ENCODE measurements at regions not wholly inside any gene's neighbourhood (a gene's known extent, or its start where the extent isn't known, plus 50 kb on each side); places are given as distances from the start of the nearest gene placed in this dataset.
A peak's percentile ranks its signal among the peaks of the same experiment; 100 is the strongest.

DNA sequence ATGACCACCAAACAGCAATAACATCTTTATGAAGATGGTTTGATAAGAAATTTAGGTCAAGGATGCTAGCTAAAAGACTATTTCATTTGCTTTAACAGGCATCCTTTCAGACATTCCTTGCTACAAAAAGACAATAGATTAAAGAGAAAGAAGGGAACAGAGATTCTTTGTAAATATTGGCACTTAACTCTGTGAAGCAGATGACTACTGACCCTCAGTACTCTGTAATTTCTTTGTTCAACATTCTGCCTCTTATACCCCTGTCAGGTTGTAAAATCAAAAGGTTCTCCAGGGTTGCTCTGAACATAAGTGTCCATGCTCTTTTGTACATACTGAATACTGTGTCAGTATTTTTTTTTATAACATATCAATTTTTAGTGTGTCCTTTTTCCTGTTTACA is 610.6 kb upstream of the GRAMD2B start:
- DNase-seq = no peak

DNA sequence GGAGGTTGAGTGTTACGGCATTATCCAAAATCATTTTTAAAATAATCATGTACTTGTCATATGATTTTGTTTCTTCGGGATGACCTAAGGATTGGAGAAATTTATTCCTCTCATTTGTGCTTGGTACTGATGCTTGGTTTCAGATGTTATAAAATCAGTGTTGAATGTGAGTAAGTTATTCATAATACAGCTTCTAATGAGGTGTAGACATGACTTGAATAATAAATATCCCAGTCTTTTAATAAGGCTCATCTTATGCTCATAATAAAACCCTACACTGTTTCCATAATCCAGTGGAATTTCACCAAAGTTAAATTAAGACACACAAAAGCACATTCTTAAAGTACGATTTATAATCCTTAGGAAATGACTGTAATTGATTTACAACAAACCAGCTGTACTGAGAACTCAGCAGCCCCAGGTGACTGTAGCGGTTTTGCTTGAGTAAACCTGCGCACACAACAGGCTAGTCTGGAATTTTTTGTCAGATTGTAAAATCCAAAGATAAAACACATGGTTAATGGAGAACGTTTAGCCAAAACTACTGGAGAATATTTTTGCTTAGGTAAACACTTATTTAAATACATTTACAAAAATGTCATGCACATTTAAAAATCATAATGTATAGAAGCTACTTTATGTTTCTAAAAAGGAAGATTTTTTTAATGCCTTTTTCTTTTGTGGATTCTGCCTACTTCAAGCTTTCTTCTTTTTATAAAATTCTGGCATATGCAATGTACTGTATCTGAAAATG is 609.8 kb upstream of the GRAMD2B start:
- no peak for DNase-seq

DNA sequence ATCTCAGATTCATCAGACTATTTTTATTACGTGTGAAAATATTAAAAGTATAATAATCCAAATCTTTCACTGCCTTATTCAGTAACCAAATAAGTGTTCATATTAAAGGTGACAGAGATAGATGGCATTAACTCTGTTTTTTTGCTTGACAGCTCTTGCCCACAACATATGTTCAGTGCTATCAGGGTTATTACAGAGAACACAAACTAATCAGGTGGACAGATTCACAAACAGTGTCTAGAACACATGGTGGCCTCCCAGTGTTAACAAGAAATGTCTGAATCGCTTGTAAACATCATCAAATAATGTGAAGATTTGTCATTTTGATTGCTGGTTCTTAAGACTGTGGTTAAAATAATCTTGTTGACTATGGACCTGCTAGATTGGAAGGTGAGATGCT is 609.1 kb upstream of the GRAMD2B start:
- DNase-seq = no peak

DNA sequence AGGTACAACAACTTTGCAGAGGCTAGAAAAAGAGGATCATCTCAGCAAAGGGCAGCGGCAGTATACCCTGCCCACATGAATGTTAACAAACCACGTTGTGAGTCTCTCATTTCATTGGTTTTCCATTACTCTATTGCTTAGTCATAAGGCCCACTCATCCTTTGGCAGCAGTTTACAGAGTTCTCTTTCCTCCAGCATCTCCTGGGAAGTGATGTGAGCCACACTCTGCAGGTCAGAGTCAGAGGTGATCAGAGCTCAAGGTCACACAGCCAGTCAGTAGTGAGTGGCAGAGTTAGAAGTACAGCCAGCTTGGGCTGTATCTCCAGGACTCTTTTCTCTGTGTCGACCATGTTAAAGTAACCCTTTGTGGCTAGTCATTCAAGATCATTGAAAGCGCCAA is 599.6 kb upstream of the GRAMD2B start:
- no peak for DNase-seq

DNA sequence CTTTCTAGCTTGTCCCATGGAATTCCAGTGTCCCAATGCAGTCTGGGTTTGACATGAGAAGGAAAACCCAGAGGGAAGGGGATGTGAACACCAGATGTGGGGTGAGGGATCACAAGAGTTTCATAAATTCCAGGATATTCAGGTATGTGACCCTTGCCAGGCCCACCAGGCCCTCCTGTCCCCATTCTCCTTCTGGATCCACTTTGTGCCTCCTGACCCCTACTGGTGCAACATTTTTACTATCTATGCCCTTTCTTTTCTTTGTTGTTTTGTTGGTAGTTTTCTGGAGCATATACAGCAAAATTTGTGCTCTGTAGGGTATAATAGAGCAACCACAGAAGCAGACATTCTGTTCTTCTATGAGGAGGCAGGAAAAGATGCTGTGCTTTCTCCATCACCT is 597.0 kb upstream of the GRAMD2B start:
- no peak for DNase-seq

DNA sequence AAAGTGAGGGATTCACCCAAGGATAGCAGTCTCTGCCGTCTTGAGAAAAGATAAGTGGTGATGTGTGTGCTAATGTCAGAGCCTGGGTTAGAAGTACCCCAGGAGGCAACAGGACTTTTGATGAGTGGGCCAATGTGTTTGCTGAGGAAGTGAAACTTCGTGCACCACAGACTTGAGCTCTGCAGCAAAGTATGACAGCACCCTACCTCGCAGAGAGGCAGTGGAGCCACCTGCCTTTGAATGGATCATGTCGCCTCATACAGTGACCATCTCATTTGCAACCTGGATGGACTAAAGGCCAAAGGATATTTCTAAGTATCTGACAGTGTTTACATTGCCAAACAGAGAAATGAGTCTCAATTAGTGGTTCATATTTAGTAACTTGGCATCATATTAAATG is 593.9 kb upstream of the GRAMD2B start:
- DNase-seq = no peak

DNA sequence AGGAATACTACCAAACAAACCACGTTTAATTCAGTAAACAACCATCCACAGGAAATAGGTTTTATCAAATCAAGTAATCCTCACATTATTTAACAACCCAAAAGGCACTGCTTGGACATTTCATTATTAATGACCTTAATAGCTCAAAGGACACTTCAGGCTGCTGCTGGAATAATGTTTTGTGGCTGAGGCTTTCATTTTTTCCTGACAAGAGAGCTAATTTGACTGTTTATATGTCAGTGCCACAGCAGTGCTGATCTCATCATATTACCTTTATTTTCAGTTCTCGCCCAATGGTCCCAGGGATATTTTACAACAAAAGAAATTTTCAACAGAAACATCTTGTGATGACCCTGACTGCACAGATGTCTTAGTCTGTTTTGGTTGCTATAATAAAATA is 589.8 kb upstream of the GRAMD2B start:
- DNase-seq = no peak

DNA sequence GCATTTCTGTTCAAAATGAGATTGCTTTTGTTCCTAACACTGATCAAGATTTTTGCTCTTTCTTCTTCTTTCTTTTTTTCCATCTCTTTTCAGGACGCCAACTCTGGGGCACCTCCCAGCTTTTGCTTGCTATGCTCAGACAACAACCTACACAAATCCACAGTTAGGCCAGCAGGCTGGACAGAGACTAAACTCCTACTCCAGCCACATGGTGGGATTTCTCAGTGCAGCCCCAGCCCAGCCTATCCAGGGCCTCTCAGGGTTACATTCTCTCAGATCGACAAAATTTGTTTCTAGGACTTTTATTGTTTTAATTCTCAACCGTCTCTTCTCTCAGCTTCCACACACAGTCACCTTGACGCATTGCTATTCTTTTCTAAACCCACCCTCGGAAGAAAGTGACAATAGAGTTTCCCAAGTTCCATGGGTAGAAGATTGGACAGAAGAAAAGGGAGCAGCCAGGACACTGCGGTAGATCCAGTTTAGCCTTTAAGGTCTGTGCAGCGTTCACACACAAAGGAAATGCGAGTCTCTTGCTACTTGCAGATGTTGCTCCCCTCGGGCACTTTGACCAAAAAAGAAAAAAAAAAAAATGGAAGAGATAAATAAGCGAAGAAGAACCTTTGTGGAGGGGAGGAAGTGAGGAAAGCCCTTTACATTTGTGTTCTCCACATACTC is 588.6 kb upstream of the GRAMD2B start:
- no peak for DNase-seq

DNA sequence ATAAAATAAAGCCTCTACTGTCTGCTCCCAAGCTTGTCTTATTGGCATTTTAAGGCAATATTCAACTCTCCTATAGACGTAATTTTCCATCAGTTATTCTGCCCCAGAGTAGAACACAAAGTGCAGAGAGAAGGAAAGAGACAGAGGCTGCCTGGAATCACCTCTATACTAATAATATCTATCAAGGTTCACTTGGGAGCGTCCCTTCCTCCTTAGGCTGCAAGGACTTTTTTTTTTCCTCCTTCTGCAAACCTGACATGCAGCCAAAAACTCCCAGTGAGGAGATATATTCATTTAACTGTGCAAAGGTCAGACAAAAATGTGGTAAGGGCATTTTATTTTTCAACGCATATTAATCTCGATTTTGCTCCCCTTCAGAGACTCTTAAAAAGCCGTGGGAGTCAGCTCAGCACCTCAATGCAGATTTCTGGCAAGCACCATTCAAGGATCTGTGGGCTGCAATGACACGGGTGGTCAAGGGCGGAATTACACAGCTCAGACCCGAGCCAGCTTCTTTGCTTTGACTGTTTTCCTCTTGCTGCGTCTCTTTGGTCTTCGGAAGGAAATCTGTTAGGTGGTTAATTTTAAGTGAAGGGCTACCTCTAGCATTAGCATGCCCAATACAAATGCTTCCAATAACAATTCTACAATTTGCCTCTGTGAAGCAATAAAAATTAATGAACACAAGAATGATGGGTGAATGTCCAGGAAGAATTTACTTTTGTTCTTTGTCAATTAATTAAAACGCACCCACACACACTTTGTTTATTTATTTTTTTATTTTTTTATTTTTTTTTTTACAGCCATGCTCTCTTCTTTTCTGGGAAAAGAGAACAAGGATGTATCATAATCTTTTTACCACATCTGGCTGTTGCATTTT is 587.7 kb upstream of the GRAMD2B start:
- peak; percentile 67 for DNase-seq

DNA sequence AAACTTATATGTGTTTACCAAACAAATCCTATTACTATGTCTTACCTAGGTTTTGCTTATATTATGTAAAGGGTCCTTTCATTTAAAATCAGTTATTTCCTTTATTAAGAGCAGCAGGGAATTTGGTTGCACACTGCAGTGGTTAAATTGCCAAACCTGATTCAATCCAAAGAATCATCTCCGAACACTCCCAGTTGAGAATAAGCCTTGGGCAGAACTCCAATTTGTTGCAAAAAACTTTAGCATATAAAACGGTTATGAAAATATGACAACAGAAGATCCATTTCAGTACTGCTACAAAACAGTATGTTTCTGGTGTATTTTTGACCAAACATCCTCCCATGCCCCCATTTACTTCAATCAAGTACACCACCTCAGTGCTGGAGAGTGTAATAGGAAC is 587.0 kb upstream of the GRAMD2B start:
- no peak for DNase-seq

DNA sequence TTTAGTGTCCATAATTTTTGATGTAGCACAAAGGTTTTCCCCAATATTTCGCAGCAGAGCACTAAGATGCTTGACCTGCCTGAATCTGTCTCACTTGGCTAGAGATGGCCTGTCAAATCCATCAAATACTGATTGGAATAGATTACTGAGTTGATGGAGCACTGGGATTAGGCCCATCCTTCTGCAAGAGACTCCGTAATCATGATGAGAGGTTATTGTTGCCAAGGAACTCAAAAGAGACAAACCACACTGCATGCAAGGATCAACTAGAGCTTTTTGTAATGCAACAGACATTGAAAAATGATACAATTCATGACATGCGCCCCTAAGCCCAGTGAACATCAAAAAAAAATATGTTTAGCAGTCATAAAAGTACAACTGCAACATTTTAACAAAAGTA is 585.3 kb upstream of the GRAMD2B start:
- DNase-seq = no peak

DNA sequence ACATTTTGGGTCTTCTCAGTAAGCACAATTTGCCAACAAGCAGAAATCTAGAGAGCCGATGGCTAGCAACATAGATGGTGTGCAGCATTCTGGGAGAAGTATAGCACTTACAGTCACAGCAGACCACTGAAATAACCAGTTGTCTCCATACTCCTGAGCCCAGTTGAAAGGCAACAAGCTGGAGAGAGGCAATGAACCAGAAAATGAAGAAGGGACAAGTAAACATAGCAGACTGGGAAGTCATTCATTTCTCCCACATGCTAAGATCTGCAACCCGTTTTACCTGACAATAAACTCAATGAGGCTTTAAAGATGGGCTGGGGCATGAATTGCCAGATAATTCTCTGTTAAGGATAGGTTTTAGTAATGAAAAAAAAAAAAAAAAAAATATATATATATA is 575.6 kb upstream of the GRAMD2B start:
- DNase-seq = no peak

DNA sequence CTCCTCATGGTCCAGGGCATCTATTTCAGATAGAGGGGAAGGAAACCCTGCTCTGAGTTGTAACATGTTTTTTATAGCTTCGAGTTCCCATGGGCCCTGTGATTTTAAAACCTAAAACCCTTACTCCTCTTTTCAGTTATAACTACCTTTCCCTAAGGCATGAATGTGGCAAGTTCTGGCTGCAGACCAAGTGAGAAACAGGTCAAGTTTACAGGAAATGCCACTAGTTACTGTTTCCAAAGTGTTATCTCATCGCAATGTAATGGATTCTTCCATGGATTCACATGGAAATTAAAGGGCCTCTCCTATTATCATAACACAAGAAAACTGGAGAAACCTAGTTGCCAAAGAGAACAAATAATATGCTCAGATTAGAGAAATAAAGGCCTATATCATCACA is 574.5 kb upstream of the GRAMD2B start:
- no peak for DNase-seq

DNA sequence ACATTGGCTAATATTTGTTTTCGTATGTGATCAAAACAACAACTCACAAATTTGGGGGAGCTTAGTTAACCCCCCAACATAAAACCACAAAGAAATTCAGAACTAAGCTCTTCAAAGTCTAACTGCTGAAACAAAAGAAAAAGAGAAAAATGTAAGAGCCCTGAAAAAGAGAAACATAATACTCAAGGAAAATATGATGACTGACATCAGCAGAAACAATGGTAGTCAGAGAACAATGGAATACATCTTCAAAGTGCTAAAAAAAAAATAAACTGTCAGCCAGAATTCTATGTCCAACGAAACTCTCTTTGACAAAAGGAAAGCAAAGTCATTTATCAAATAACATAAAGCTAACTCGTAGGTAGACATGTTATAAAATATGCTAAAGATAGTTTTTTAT is 566.3 kb upstream of the GRAMD2B start:
- no peak for DNase-seq

DNA sequence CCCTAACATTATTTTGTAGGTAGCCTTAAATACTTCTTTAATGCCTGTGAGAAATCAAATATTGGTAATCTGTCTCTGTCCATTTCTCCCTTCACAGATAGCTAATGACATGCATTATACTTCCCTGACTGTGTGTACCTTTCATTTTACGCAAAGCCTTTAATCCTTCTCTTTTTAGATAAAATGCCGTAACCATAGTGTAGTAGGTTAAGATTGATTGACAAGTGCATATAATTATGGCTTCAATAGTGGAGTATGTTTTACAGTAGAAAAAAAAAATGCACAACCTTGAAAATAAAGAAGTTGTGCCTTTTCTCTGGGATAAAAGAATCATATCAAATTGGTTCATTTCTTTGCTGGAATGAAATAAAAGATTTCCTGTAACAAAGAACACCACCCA is 559.6 kb upstream of the GRAMD2B start:
- DNase-seq = no peak

DNA sequence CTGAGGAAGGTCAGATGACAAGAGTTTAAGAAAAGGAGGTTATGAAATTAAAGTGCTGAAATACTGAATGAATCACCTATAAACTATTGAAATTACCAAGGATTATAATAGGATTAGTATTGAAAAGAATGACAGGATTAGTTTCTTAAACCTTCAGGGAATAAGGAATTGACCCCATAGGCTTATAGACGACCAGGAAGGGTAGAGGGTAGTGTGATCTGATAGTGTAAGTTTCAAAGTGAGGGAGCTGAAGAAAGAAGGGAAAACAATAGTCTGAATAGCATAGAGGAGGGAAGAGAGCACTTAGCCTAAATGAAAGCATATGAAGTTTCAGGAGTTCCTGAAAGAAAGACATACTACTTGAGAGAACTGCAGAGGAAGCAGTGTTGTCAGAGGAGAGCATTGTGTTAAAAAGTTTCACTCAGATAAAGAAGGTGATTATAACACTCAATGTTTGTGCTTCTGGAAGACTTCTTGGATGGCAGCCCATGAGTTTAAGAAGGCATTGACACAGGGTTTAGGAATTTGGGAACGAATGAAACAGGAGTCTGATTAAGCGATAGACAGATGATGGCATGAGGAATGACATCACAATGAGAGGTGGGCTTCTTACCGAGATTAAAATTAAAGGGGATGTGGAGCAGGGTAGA is 557.9 kb upstream of the GRAMD2B start:
- DNase-seq = no peak

DNA sequence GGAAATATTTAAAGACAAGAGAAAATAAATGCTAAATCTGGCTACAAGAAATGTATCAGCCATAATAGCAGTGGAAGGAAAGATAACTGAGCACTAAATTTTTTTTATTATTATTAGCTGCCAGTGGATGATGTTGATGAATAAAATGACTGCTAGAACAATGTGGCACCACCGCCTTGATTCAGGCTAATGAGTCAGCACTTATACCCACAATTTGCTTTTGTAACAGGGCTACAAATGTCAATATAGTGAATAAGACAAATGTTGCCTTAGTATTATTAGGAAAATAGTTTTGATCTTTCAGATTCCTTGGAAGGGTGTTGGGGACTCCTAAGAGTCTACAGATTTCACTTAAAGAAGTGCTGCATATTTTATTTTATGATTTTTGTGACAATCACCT is 555.2 kb upstream of the GRAMD2B start:
- DNase-seq = no peak

DNA sequence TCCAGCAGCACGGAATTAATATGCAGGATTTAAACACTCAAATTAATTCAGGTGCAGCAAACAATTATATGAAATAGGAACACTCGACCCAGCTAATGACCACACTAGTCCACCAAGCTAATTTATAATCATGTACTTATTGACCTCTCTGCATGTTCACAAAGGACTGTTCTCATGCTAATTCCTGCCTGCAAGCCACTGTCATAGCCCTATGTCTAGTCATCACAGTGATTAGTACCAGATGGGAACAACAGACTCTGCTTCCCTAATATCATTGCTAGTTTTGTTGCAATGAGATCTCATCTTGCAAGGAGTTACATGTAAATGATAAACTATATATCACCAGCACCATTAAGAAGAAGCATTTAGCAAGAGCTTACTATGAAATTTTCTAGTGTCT is 553.0 kb upstream of the GRAMD2B start:
- DNase-seq = no peak

DNA sequence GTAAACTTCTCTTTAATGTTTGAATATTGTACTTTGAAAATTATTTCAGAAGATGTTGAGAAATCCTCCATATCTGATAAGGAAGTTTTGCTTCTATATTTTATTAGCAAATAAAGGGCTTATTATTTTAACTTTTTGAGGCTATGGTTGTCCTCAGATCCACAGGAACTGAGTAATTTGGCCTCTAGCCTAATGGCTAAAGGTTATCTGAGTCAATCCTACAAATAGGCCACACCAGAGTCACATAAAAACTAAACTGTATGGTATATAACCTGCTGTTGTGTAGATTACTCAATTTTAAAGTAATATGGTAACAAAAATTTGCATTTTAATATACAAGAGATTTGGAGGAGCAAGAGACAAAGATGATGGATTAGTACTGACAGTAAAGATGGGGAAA is 549.2 kb upstream of the GRAMD2B start:
- DNase-seq = no peak

DNA sequence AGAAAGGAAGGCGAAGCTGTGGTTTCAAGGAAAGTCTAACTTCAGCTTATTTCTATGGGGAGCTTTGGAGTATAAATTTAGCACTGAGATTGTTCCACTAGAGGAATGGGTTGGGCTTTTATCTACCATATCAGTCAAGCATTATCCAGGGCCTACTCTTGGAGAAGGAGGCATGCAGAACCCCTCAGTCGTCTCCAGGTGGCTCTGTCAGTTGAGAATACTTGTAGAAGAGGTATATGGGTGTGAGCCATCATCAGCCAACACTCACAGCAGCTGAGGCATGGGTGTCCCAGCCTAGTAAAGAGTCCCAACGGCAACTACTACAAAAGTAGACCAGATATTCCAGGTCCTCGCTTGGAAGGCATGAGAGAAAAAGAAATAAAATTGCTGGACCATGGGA is 548.5 kb upstream of the GRAMD2B start:
- no peak for DNase-seq

DNA sequence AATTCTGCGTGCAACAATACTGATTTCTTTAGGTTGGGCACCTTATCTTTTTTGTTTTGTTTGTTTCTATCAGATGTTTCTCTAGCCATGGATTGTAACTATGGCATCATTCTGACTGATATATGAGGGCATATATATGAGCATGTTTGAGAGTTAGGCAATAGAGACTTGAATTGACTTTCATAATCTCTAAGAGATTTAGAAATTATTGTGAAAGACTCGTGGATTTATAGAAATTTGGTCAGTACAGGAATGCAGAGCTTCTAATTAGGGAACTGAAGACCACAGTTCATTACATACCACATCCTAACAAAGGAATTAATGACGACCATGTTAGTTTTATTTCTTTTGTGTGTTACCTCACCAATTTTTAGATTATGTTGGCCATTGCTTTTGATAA is 546.0 kb upstream of the GRAMD2B start:
- no peak for DNase-seq

DNA sequence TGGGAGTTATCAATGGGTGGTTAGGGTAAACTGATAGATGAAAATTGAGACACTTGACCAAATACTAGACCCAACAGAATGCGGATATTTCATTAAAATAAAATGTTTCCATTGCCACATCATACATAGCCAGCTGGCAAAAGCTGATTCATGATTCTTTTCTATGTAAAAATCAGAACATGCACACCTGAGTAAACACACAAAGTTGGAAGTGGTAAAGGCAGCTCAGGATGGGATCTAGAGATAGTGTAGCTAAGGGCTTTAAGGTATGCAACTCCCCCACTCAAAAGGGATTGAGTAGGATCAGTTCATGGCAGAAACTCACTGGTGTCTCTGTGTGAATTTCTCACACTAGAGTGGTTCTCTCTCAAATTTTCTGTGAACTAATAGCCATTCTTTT is 541.1 kb upstream of the GRAMD2B start:
- no peak for DNase-seq

DNA sequence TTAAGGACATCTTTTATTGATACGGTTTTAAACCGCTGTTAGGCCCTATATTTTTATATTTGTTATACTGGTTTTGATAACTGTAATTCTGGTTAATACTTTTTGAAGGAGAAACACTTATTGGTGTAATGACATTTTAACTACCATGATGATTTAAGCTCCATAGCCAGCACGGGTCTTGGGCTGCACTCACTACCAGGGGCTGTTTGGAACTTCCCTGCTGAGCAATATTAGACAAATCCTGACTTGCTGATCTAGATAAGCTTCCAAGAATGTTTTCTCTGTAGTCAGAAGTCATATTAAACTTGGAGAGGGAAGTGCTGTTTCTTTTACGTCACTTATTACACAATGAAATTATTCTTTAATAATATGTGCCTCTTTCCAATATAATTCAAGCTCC is 540.0 kb upstream of the GRAMD2B start:
- no peak for DNase-seq
